ENCODE measurements at regions not wholly inside any gene's neighbourhood (a gene's known extent, or its start where the extent isn't known, plus 50 kb on each side); places are given as distances from the start of the nearest gene placed in this dataset.

DNA sequence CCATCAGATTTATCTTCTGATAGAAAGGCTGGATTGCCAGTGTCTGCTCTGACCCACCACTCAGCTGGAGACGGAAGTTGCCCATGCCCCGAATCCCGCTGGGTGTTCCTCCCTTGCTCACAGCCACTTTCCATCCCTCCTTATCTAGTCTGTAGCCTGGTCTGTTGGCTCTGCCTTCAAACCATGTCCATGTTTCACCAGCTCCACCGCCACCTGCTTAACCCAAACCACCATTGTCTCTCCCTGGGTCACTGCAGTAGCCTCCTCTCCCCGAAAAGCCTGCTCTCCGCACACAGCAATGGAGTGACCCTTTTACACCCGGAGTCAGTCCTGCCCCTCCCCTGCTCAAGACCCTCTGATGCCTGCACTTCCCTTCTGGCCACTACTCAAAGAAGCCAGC, 60.4 kb downstream of the GLI2 start:
- TF ChIP-seq, protein P1, sequence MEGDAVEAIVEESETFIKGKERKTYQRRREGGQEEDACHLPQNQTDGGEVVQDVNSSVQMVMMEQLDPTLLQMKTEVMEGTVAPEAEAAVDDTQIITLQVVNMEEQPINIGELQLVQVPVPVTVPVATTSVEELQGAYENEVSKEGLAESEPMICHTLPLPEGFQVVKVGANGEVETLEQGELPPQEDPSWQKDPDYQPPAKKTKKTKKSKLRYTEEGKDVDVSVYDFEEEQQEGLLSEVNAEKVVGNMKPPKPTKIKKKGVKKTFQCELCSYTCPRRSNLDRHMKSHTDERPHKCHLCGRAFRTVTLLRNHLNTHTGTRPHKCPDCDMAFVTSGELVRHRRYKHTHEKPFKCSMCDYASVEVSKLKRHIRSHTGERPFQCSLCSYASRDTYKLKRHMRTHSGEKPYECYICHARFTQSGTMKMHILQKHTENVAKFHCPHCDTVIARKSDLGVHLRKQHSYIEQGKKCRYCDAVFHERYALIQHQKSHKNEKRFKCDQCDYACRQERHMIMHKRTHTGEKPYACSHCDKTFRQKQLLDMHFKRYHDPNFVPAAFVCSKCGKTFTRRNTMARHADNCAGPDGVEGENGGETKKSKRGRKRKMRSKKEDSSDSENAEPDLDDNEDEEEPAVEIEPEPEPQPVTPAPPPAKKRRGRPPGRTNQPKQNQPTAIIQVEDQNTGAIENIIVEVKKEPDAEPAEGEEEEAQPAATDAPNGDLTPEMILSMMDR (conservative IDR thresholded peaks at IDR 0.05): no peak
- TF ChIP-seq EZH2 (IDR thresholded peaks at IDR 0.05; ENCODE audit: low read depth): no peak
